ENCODE measurements at regions not wholly inside any gene's neighbourhood (a gene's known extent, or its start where the extent isn't known, plus 50 kb on each side); places are given as distances from the start of the nearest gene placed in this dataset.

DNA sequence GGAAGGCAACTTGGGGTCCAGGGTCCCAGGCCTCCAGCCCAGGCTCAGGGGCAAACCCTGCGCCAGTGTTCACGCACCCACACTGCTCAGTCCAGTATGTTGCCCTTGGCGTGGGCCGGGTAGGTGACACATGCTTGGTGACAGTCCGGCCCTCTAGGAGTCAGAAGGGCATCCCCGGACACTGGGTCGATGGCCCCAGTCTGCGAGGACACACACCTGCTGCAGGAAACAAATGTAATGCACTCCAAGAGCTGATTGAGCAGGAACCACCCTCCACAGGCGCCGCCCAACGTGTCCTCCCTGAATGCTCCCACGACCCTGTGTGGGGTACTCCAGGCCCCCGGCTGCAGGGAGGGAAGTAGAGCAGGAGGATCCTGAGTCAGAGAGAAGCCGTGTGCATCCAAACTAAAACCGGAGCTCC lies 160.7 kb downstream of the DLL1 start:
- ChIA-PET POLR2A (no interaction called here), CTCF (no interaction called here)
- no TSS peak for BruUV-seq (replicated peaks)
- intact Hi-C loops (cut with micrococcal nuclease) (no loop called here), dilution Hi-C loops (cut with MboI; ENCODE audit: extremely low pct_ligation_motif_present, low sequenced_read_pairs) (no loop called here)
- Histone ChIP-seq H3K27ac (ENCODE audit: insufficient read depth, low read depth, low read length) (no peak overlapping the region), H3K4me2 (ENCODE audit: insufficient read depth, low read length) (no peak overlapping the region), H3K36me3 (ENCODE audit: control insufficient read depth in 2 of 2, extremely low read depth in 1 of 2, insufficient read depth in 2 of 2, low read length in 2 of 2) (no peaks in the 10 kb centered on the region), H3K9me3 (replicated peaks; ENCODE audit: control insufficient read depth, insufficient read depth, low read length) (no peaks in the 10 kb centered on the region), H3K79me2 (ENCODE audit: control insufficient read depth, insufficient read depth, low read length) (no peaks in the 10 kb centered on the region), H2AFZ (ENCODE audit: low read depth, low read length) (no peak overlapping the region), H3K9me1 (replicated peaks; ENCODE audit: control insufficient read depth, extremely low read depth, insufficient read depth, low read length) (no peaks in the 10 kb centered on the region), H3K4me1 (ENCODE audit: control insufficient read depth, extremely low read depth, insufficient read depth, low read length) (no peaks in the 10 kb centered on the region), H4K20me1 (replicated peaks; ENCODE audit: control insufficient read depth, extremely low read depth, insufficient read depth, low read length) (no peaks in the 10 kb centered on the region), H3K27me3 (ENCODE audit: control insufficient read depth in 2 of 2, insufficient read depth in 2 of 2, low read length in 2 of 2) (no peaks in the 10 kb centered on the region), H3K4me3 (replicated peaks in 1 of 3; ENCODE audit: insufficient read depth in 1 of 3, low read depth in 1 of 3, low read length in 3 of 3) (no peak overlapping the region), H3K9ac (replicated peaks; ENCODE audit: extremely low read depth, insufficient read depth, low read length) (no peak overlapping the region)
- DNase-seq (ENCODE audit: low read depth, low spot score): no peak
- TF ChIP-seq EZH2 (IDR thresholded peaks at IDR 0.05; ENCODE audit: borderline replicate concordance, low read depth, low read length, severe bottlenecking): no peak
- TF ChIP-seq, protein P1, sequence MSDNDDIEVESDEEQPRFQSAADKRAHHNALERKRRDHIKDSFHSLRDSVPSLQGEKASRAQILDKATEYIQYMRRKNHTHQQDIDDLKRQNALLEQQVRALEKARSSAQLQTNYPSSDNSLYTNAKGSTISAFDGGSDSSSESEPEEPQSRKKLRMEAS (IDR thresholded peaks at IDR 0.05; ENCODE audit: insufficient read depth, insufficient read length): no peak
- no peak for TF ChIP-seq MYC (IDR thresholded peaks at IDR 0.05; ENCODE audit: low read depth, low read length)
- no peak for TF ChIP-seq POLR2AphosphoS5 (IDR thresholded peaks at IDR 0.05; ENCODE audit: insufficient read depth, low read depth, low read length)
- FAIRE-seq: no peak

DNA sequence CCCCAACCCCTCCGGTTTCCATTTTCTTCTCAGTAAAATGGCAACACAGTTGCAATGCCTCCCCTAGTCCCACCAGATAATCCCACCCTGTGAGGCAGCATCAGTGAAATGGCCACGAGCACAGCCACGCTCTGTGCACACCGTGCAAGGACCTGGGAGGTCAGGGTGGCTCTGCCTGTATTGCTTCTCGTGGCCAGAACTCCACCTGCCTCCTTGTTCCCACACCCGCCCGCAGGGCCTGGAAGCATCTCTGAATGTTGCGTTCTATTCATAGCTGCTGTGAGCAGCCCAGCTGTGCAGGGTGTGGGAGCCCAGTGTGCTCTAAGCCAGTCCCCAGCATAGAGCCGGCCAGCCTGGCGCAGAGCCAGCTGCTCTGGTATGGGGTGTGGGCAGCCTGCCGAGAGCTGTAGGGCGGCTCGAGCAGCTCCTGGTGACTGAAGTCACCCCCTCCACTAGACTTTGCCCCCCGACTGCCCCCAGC lies 161.1 kb downstream of the DLL1 start:
- no peak overlapping the region for H3K4me3 ChIP-seq (replicated peaks in 1 of 3; ENCODE audit: insufficient read depth in 1 of 3, low read depth in 1 of 3, low read length in 3 of 3)
- no peak overlapping the region for H3K4me2 ChIP-seq (ENCODE audit: insufficient read depth, low read length)
- no peak overlapping the region for H3K27ac ChIP-seq (ENCODE audit: insufficient read depth, low read depth, low read length)
- no peak for DNase-seq (ENCODE audit: low read depth, low spot score)
- intact Hi-C loops (cut with micrococcal nuclease): no loop called here
- dilution Hi-C loops (cut with MboI; ENCODE audit: extremely low pct_ligation_motif_present, low sequenced_read_pairs): no loop called here
- H2AFZ ChIP-seq (ENCODE audit: low read depth, low read length): no peak overlapping the region
- BruUV-seq (replicated peaks): no TSS peak
- no peaks in the 10 kb centered on the region for H3K4me1 ChIP-seq (ENCODE audit: control insufficient read depth, extremely low read depth, insufficient read depth, low read length)
- CTCF ChIA-PET: no interaction called here
- POLR2A ChIA-PET: no interaction called here
- no peaks in the 10 kb centered on the region for H4K20me1 ChIP-seq (replicated peaks; ENCODE audit: control insufficient read depth, extremely low read depth, insufficient read depth, low read length)
- no peaks in the 10 kb centered on the region for H3K9me1 ChIP-seq (replicated peaks; ENCODE audit: control insufficient read depth, extremely low read depth, insufficient read depth, low read length)
- FAIRE-seq: no peak
- no peak for TF ChIP-seq POLR2A (IDR thresholded peaks at IDR 0.05; ENCODE audit: low read depth, low read length)
- no peak for TF ChIP-seq POLR2AphosphoS5 (IDR thresholded peaks at IDR 0.05; ENCODE audit: insufficient read depth, low read depth, low read length)
- no peak for TF ChIP-seq MYC (IDR thresholded peaks at IDR 0.05; ENCODE audit: low read depth, low read length)
- TF ChIP-seq JUN (IDR thresholded peaks at IDR 0.05; ENCODE audit: borderline replicate concordance, insufficient read depth, insufficient read length, low read depth): no peak
- no peak for TF ChIP-seq FOS (IDR thresholded peaks at IDR 0.05; ENCODE audit: borderline replicate concordance, insufficient read depth, low read length)
- TF ChIP-seq, protein P1 (IDR thresholded peaks at IDR 0.05; ENCODE audit: insufficient read depth, insufficient read length): no peak
- TF ChIP-seq EZH2 (IDR thresholded peaks at IDR 0.05; ENCODE audit: borderline replicate concordance, low read depth, low read length, severe bottlenecking): no peak
- TF ChIP-seq GATA2 (IDR thresholded peaks at IDR 0.05; ENCODE audit: insufficient read depth, insufficient read length, low read depth, low read length): no peak
- TF ChIP-seq, protein P2, sequence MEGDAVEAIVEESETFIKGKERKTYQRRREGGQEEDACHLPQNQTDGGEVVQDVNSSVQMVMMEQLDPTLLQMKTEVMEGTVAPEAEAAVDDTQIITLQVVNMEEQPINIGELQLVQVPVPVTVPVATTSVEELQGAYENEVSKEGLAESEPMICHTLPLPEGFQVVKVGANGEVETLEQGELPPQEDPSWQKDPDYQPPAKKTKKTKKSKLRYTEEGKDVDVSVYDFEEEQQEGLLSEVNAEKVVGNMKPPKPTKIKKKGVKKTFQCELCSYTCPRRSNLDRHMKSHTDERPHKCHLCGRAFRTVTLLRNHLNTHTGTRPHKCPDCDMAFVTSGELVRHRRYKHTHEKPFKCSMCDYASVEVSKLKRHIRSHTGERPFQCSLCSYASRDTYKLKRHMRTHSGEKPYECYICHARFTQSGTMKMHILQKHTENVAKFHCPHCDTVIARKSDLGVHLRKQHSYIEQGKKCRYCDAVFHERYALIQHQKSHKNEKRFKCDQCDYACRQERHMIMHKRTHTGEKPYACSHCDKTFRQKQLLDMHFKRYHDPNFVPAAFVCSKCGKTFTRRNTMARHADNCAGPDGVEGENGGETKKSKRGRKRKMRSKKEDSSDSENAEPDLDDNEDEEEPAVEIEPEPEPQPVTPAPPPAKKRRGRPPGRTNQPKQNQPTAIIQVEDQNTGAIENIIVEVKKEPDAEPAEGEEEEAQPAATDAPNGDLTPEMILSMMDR (IDR thresholded peaks at IDR 0.05; ENCODE audit: extremely low read depth in 1 of 2, insufficient read depth in 1 of 2, low read depth in 1 of 2, low read length in 2 of 2): no peak
- no peaks in the 10 kb centered on the region for H3K27me3 ChIP-seq (ENCODE audit: control insufficient read depth in 2 of 2, insufficient read depth in 2 of 2, low read length in 2 of 2)
- no peak overlapping the region for H3K9ac ChIP-seq (replicated peaks; ENCODE audit: extremely low read depth, insufficient read depth, low read length)
- H3K36me3 ChIP-seq (ENCODE audit: control insufficient read depth in 2 of 2, extremely low read depth in 1 of 2, insufficient read depth in 2 of 2, low read length in 2 of 2): no peaks in the 10 kb centered on the region
- H3K9me3 ChIP-seq (replicated peaks; ENCODE audit: control insufficient read depth, insufficient read depth, low read length): no peaks in the 10 kb centered on the region
- H3K79me2 ChIP-seq (ENCODE audit: control insufficient read depth, insufficient read depth, low read length): no peaks in the 10 kb centered on the region
